Renal cortex interstitium (tissue), 11 donors: ENCODE measurements at regions not wholly inside any gene's neighbourhood (a gene's known extent, or its start where the extent isn't known, plus 50 kb on each side); places are given as distances from the start of the nearest gene placed in this dataset.
"Not testable (repeated sequence)": the region's sequence is repeated elsewhere in the genome, so short reads cannot be mapped to it uniquely, and the experiment has no call there.

Experiments used
- DNase-seq, 11 donors: peaks; one replicate each; pipeline ENCODE4 v3.0.0-alpha.2; 2013; ENCODE audit warnings: low read depth in 9 of 11, low spot score in 4 of 11; ENCODE audit errors: extremely low read depth in 1 of 11

- no peak for DNase-seq
Observed at GRCh38 chrX:66918511-66918910, 279.6 kb upstream of the EDA2R start.

GRCh38 chrX:66915893-66916292, 277.0 kb upstream of the EDA2R start:
- no peak for DNase-seq

GRCh38 chrX:66914080-66914479, 275.2 kb upstream of the EDA2R start:
- DNase-seq: peak; percentile 18 to 65 (median 45)

- no peak for DNase-seq
Observed at GRCh38 chrX:66912417-66912816, 273.5 kb upstream of the EDA2R start.

- DNase-seq: no peak
Observed at GRCh38 chrX:66902081-66902480, 263.2 kb upstream of the EDA2R start.

GRCh38 chrX:66900886-66901285, 262.0 kb upstream of the EDA2R start:
- no peak for DNase-seq

GRCh38 chrX:66892004-66892403, 253.1 kb upstream of the EDA2R start:
- DNase-seq: no peak

- DNase-seq: no peak
Observed at GRCh38 chrX:66889418-66889817, 250.5 kb upstream of the EDA2R start.

GRCh38 chrX:66882101-66882500, 243.2 kb upstream of the EDA2R start:
- DNase-seq: no peak

- DNase-seq: no peak
Observed at GRCh38 chrX:66876776-66877175, 237.9 kb upstream of the EDA2R start.

- DNase-seq: no peak
Observed at GRCh38 chrX:66872771-66873170, 233.9 kb upstream of the EDA2R start.

- DNase-seq: no peak
Observed at GRCh38 chrX:66863721-66864120, 224.8 kb upstream of the EDA2R start.

GRCh38 chrX:66833426-66833825, 194.5 kb upstream of the EDA2R start:
- DNase-seq: no peak

- DNase-seq: no peak
Observed at GRCh38 chrX:66815227-66815626, 176.3 kb upstream of the EDA2R start.

GRCh38 chrX:66794514-66794913, 155.6 kb upstream of the EDA2R start:
- DNase-seq: not testable (repeated sequence)

- DNase-seq: no peak
Observed at GRCh38 chrX:66766318-66766717, 127.4 kb upstream of the EDA2R start.

- DNase-seq: no peak
Observed at GRCh38 chrX:66760651-66761050, 121.8 kb upstream of the EDA2R start.

- no peak for DNase-seq
Observed at GRCh38 chrX:66756717-66757116, 117.8 kb upstream of the EDA2R start.

- DNase-seq: no peak
Observed at GRCh38 chrX:66751136-66751782, 112.4 kb upstream of the EDA2R start.

GRCh38 chrX:66744519-66744918, 105.6 kb upstream of the EDA2R start:
- DNase-seq: not testable (repeated sequence)

- DNase-seq: peak in 2 of 11 donors; percentile 2 to 8
Observed at GRCh38 chrX:66731398-66731797, 92.5 kb upstream of the EDA2R start.
